Activated naive CD8-positive, alpha-beta T cell (primary cell): ENCODE measurements at regions not wholly inside any gene's neighbourhood (a gene's known extent, or its start where the extent isn't known, plus 50 kb on each side); places are given as distances from the start of the nearest gene placed in this dataset.
"Not testable (repeated sequence)": the region's sequence is repeated elsewhere in the genome, so short reads cannot be mapped to it uniquely, and the experiment has no call there.

Source experiments
- H3K27ac Mint-ChIP-seq: one replicate; pipeline ENCODE4 v1.8.0; 2021; ENCODE audit warnings: mixed read lengths
- H3K27me3 Mint-ChIP-seq: one replicate; pipeline ENCODE4 v1.8.0; 2021; ENCODE audit warnings: mixed read lengths
- H3K36me3 Mint-ChIP-seq: one replicate; pipeline ENCODE4 v1.8.0; 2021; ENCODE audit warnings: mixed read lengths
- H3K4me1 Mint-ChIP-seq: one replicate; pipeline ENCODE4 v1.8.0; 2021; ENCODE audit warnings: low read depth, mixed read lengths
- H3K4me3 Mint-ChIP-seq: one replicate; pipeline ENCODE4 v1.8.0; 2021; ENCODE audit warnings: mild to moderate bottlenecking, mixed read lengths
- H3K9me3 Mint-ChIP-seq: one replicate; pipeline ENCODE4 v1.8.0; 2021; ENCODE audit warnings: low read depth, mixed read lengths

DNA sequence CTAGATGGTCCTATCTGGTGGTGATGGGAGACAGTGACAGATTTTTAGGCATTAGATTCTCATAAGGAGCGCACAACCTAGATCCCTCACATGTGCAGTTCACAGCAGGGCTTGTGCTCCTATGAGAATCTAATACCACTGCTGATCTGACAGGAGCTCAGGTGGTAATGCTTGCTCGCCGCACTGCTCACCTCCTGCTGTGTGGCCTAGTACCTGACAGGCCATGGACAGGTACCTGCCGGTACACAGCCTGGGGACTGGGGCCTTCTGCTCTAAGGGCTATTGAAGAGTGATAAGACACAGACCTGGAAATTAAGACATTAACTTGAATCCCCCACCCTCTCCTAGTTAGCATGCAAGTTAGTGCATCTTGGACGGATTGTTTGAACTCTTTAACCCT is 64.4 kb downstream of the KLRB1 start:
- not testable (repeated sequence) for H3K4me1 Mint-ChIP-seq, H3K36me3 Mint-ChIP-seq, H3K27ac Mint-ChIP-seq, H3K9me3 Mint-ChIP-seq, H3K4me3 Mint-ChIP-seq, H3K27me3 Mint-ChIP-seq

DNA sequence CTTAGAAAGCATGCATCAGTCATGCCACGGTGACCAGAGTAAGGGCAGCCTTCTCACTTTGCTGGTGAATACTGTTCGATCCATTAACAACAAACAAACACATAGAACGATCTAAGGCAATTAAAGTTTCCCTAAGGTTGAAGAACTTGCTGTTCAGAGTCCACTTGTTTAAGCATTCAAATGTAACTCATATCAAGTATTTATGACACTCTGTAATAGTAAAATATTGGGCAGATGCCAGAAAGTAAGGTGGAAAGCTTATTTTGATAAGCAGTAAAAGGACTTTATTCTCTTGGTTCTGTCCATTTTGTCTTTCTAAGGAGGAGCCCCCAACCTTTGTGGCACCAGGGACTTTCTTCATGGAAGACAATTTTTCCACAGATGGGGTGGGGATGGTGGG is 64.9 kb downstream of the KLRB1 start:
- H3K27me3 Mint-ChIP-seq, H3K36me3 Mint-ChIP-seq, H3K4me1 Mint-ChIP-seq, H3K27ac Mint-ChIP-seq, H3K4me3 Mint-ChIP-seq, H3K9me3 Mint-ChIP-seq: not testable (repeated sequence)

GRCh38 chr12:9515925-9516324 is 91.8 kb downstream of the KLRB1 start:
- H3K36me3 Mint-ChIP-seq, H3K27me3 Mint-ChIP-seq, H3K4me1 Mint-ChIP-seq, H3K9me3 Mint-ChIP-seq, H3K27ac Mint-ChIP-seq, H3K4me3 Mint-ChIP-seq: not testable (repeated sequence)

- not testable (repeated sequence) for H3K4me3 Mint-ChIP-seq, H3K36me3 Mint-ChIP-seq, H3K27ac Mint-ChIP-seq, H3K9me3 Mint-ChIP-seq, H3K27me3 Mint-ChIP-seq, H3K4me1 Mint-ChIP-seq
Measured at GRCh38 chr12:9512695-9513094, 95.0 kb downstream of the KLRB1 start.

DNA sequence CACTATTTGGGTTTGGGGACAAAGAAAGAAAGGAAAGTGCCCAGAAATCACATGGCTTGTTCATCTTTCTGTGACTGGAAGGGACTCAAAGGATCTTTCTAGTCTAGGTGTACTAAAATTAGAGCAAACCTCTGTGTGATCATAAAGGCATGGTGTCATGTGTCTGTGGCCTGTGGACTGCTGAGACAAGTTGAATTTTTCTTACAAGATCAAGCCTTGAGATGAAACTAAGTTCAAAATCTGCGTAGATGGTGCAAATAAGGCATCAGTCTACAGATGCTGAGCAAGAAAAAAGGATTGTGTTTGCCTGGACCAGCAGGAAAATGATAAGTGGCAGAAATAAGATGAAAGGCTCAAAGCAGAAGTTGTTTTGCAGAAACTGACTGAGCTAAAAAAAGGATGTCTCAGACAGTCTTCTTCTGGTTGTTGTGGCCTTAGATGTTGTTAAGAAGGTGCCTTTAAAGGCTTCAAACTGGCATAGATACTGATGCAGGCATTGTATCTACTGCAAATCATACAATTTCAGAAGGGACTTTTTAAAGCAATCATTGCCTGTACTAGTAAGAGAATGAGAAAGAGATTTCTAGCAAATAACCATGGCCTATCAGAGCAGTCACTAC is 97.2 kb downstream of the KLRB1 start:
- not testable (repeated sequence) for H3K4me3 Mint-ChIP-seq, H3K27me3 Mint-ChIP-seq, H3K4me1 Mint-ChIP-seq, H3K27ac Mint-ChIP-seq, H3K36me3 Mint-ChIP-seq, H3K9me3 Mint-ChIP-seq

DNA sequence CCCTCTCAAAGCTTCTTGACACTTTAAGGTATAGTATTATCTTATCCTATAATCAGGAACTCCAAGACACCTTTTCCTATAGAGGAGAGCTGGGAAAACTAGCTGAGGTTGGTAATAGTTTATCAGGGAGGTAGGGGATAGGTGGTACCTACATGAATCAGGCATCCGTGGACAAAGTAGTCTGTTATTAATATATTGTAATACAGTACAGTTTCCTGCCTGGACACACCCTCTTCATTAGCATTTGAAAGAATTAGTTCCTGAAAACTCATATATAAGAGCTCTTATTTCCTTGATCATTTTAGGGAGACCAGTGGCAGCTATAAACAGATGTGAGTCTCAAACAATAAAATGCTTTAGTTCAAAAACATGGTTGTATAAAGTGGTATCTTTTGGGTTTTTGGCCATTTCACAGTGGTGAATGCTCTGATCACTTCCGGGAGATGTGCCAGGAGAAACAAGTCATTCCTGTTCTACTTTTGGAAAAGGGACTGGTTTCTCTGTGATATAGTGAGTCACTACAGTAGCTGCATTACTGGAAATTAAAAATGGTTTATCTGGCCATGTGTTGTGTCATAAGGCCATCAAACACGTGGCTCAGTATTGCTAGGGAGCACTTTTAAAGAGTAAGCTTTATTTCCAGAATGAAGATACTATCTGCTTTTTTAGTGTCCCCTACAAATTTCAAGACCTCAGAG is 98.1 kb downstream of the KLRB1 start:
- Mint-ChIP-seq H3K27ac (no peak overlapping the region), H3K27me3 (no peaks in the 10 kb centered on the region), H3K4me3 (no peak overlapping the region), H3K4me1 (no peaks in the 10 kb centered on the region), H3K36me3 (no peaks in the 10 kb centered on the region), H3K9me3 (no peaks in the 10 kb centered on the region)

DNA sequence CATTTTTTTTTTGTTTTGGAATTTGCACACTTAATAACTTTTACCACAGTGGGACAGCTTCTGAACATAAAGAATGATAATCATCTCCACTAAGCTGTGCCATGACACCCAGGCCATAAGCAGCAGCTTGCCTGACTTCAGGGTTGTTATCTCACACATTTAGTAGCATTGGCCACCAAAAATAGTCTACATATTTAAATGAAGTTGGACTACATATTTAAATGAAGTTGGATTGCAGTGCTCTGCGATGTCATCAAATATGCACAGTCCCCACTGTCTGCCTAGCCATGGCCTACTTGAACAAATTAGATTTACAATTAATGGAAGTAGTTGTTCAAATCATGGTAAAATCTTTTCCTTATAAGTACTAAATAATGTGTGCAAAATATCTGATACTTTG is 101.0 kb downstream of the KLRB1 start:
- Mint-ChIP-seq H3K9me3 (no peaks in the 10 kb centered on the region), H3K4me3 (no peak overlapping the region), H3K36me3 (no peaks in the 10 kb centered on the region), H3K27me3 (no peaks in the 10 kb centered on the region), H3K4me1 (no peaks in the 10 kb centered on the region), H3K27ac (no peak overlapping the region)

GRCh38 chr12:9503384-9503783 is 104.3 kb downstream of the KLRB1 start:
- H3K4me1 Mint-ChIP-seq, H3K9me3 Mint-ChIP-seq, H3K4me3 Mint-ChIP-seq, H3K27ac Mint-ChIP-seq, H3K36me3 Mint-ChIP-seq, H3K27me3 Mint-ChIP-seq: not testable (repeated sequence)

DNA sequence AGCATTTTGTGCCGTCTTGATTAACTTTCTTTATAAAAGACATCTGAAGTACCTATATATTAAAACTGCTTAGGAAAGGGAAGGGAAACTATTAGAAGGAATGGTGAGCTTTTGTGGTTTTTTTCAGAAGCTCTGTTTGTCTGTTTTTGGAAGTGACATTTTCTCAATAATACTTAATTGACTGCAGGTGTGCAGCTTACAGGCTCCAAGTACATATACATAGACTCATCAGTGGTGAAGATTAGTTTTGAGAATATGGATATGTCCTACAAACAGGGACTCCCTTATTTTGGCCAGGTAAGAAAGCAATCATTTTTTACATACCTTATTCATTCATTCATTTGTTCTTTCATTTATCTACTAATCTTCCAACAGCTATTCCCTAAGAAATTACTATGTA is 104.9 kb downstream of the KLRB1 start:
- H3K4me1 Mint-ChIP-seq, H3K9me3 Mint-ChIP-seq, H3K4me3 Mint-ChIP-seq, H3K36me3 Mint-ChIP-seq, H3K27me3 Mint-ChIP-seq, H3K27ac Mint-ChIP-seq: not testable (repeated sequence)

DNA sequence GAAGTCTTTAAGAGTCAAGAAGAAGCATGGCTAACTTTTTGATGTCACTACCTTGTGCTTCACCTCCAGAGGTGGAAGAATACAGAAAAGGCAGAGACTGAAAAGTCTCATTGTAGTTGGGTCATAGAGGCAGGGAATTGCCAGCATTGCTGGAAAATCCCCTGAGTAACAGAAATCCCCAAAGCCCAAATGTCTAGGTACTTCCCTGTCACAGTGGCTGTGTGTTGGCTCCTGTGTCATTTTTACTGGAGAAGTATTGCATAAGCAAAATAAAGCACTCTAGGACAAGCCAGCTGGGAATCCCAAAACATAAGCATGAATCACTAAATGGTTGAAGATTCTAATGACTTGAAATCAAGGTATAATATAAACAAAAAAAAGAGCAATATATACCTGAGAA is 114.4 kb downstream of the KLRB1 start:
- H3K27ac Mint-ChIP-seq, H3K36me3 Mint-ChIP-seq, H3K27me3 Mint-ChIP-seq, H3K4me3 Mint-ChIP-seq, H3K9me3 Mint-ChIP-seq, H3K4me1 Mint-ChIP-seq: not testable (repeated sequence)

DNA sequence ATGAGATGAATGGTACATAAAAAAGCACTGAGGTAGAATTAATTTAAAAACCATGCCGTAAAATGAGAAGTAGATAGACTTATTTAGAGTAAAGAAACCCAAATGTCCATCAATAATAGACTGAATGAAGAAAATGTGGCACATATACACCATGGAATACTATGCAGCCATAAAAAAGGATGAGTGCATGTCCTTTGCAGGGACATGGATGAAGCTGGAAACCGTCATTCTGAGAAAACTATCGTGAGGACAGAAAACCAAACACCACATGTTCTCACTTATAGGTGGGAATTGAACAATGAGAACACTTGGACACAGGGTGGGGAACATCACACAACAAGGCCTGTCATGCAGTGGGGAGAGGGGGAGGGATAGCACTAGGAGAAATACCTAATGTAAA is 126.4 kb downstream of the KLRB1 start:
- not testable (repeated sequence) for H3K4me1 Mint-ChIP-seq, H3K27me3 Mint-ChIP-seq, H3K36me3 Mint-ChIP-seq, H3K4me3 Mint-ChIP-seq, H3K9me3 Mint-ChIP-seq, H3K27ac Mint-ChIP-seq

DNA sequence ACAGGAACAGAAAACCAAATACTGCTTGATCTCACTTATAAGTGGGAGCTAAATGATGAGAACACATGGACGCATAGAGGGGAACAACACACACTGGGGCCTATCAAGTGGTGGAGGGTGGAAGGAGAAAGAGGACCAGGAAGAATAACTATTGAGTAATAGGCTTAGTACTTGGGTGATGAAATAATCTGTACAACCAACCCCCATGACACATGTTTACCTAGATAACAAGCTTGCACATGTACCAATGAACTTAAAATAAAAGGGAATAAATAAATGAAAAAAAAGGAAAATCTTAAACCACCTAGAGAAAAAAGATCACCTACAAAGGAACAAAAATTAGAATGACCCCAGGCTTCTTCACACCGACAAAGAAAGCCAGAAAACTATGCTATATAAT is 133.5 kb downstream of the KLRB1 start:
- H3K36me3 Mint-ChIP-seq, H3K9me3 Mint-ChIP-seq, H3K27me3 Mint-ChIP-seq, H3K4me3 Mint-ChIP-seq, H3K27ac Mint-ChIP-seq: not testable (repeated sequence)
- H3K4me1 Mint-ChIP-seq, result peaks cover 14% of the 10 kb centered on the region

- not testable (repeated sequence) for H3K27ac Mint-ChIP-seq, H3K36me3 Mint-ChIP-seq, H3K27me3 Mint-ChIP-seq, H3K4me3 Mint-ChIP-seq, H3K9me3 Mint-ChIP-seq
- H3K4me1 Mint-ChIP-seq, result peaks cover 18% of the 10 kb centered on the region
Measured at GRCh38 chr12:9473638-9474037, 134.1 kb downstream of the KLRB1 start.

DNA sequence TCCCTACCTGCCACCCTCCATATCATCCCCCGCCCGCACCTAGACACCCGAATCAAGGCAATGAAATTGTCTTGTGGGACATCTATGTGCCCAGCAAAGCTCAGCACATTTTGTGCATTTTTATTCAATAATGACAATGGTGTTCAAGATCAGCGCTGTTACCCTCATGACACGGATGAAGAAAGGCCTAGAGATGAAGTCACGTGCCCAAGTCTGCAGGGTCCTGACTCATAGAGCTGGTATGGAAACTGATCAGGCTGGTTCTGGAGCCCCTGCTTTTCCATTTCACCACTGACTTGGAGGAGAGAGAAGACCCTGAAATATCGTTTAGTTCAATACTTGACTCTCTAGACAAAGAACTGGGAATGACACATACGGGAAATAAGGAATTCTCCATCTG is 136.2 kb downstream of the KLRB1 start:
- peaks cover 20% of the 10 kb centered on the region for H3K4me1 Mint-ChIP-seq
- H3K4me3 Mint-ChIP-seq, H3K9me3 Mint-ChIP-seq, H3K27me3 Mint-ChIP-seq, H3K27ac Mint-ChIP-seq, H3K36me3 Mint-ChIP-seq: not testable (repeated sequence)

- not testable (repeated sequence) for H3K9me3 Mint-ChIP-seq, H3K36me3 Mint-ChIP-seq, H3K4me3 Mint-ChIP-seq, H3K27me3 Mint-ChIP-seq
- Mint-ChIP-seq H3K27ac (peak overlapping the region; percentile 54), H3K4me1 (peaks cover 20% of the 10 kb centered on the region)
Measured at GRCh38 chr12:9470367-9470766, 137.3 kb downstream of the KLRB1 start.

GRCh38 chr12:9469956-9470355 is 137.8 kb downstream of the KLRB1 start:
- H3K27ac Mint-ChIP-seq, result peak overlapping the region; percentile 54

More at GRCh38 chr12:9469956-9470355, 137.8 kb downstream of the KLRB1 start:
- not testable (repeated sequence) for H3K27me3 Mint-ChIP-seq, H3K4me3 Mint-ChIP-seq, H3K9me3 Mint-ChIP-seq, H3K36me3 Mint-ChIP-seq
- peaks cover 20% of the 10 kb centered on the region for H3K4me1 Mint-ChIP-seq
